PFSK-1 (cell line): ENCODE measurements at regions not wholly inside any gene's neighbourhood (a gene's known extent, or its start where the extent isn't known, plus 50 kb on each side); places are given as distances from the start of the nearest gene placed in this dataset.

ENCODE experiments used
- FOXP2 ChIP-seq: optimal IDR thresholded peaks from 2 replicates; pipeline ENCODE3; 2011; ENCODE audit warnings: borderline replicate concordance, control low read depth, inconsistent platforms; ENCODE audit not compliant: insufficient read depth; ENCODE audit errors: extremely low read length, extremely low read depth
- POLR2AphosphoS5 ChIP-seq: IDR thresholded peaks from 2 replicates; pipeline ENCODE4 v1.6.1; 2012; ENCODE audit warnings: low read depth, mild to moderate bottlenecking, control low read depth, low read length, moderate library complexity
- REST ChIP-seq, 2 experiments: IDR thresholded peaks; 2 replicates each; pipeline versions ENCODE4 v1.6.1 to v1.8.0; 2011 to 2012; ENCODE audit warnings: low read depth in 2 of 2, low read length in 2 of 2, control low read depth in 1 of 2, inconsistent platforms in 1 of 2, mild to moderate bottlenecking in 1 of 2, moderate library complexity in 1 of 2; ENCODE audit not compliant: insufficient read depth in 1 of 2
- SIN3A ChIP-seq: IDR thresholded peaks from 2 replicates; pipeline ENCODE4 v1.6.1; 2012; ENCODE audit warnings: mild to moderate bottlenecking, low read length, moderate library complexity, borderline replicate concordance; ENCODE audit not compliant: insufficient read depth
- TAF1 ChIP-seq: IDR thresholded peaks from 2 replicates; pipeline ENCODE4 v1.6.1; 2012; ENCODE audit warnings: low read length, control low read depth, borderline replicate concordance; ENCODE audit not compliant: insufficient read depth

DNA sequence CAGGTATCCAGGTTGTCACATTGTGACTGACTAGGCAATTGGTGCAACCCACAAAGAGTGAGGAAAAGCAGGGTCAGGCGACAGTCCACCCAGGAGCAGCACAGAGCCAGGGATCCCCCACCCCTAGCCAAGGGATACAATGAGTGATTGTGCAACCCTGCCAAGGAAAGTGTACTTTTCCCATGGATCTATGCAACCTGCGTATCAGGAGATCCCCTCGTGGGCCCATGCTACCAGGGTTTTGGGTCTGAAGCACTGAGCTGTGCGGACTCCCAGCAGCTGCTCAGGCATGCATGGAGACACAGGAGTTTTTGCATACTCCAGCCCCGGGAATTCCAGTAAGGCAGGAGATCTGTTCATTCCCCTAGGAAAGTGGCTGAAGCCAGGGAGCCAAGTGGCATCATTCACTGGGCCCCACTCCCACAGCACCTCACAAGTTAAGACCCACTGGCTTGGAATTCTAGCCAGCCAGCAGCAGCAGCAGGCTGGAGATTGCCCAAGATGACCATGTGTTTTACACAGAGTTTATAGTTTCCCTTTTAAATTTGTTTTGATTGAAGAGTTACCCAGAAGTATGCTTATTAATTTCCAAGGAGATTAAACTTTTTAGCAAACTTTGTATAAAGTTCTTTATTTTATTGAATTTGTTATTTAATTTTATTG lies 136.0 kb downstream of the LTN1 start:
- TF ChIP-seq POLR2AphosphoS5 (no peak), FOXP2 (no peak), REST (IDR thresholded peaks at IDR 0.05; ENCODE audit: insufficient read depth in 1 of 2, low read depth in 2 of 2, low read length in 2 of 2) (no peak), SIN3A (no peak), TAF1 (no peak)

GRCh38 chr21:28852706-28853105 lies 140.0 kb downstream of the LTN1 start:
- no peak for TF ChIP-seq POLR2AphosphoS5
- no peak for TF ChIP-seq FOXP2
- TF ChIP-seq SIN3A: no peak
- no peak for TF ChIP-seq REST (IDR thresholded peaks at IDR 0.05; ENCODE audit: insufficient read depth in 1 of 2, low read depth in 2 of 2, low read length in 2 of 2)
- TF ChIP-seq TAF1: no peak

- no peak for TF ChIP-seq TAF1
- TF ChIP-seq FOXP2: no peak
- TF ChIP-seq POLR2AphosphoS5: no peak
- no peak for TF ChIP-seq SIN3A
- TF ChIP-seq REST (IDR thresholded peaks at IDR 0.05; ENCODE audit: insufficient read depth in 1 of 2, low read depth in 2 of 2, low read length in 2 of 2): no peak
Observed at GRCh38 chr21:28851645-28852044, 141.0 kb downstream of the LTN1 start.

- TF ChIP-seq POLR2AphosphoS5 (no peak), TAF1 (no peak), REST (IDR thresholded peaks at IDR 0.05; ENCODE audit: insufficient read depth in 1 of 2, low read depth in 2 of 2, low read length in 2 of 2) (no peak), FOXP2 (no peak), SIN3A (no peak)
Observed at GRCh38 chr21:28834335-28835238, 158.1 kb downstream of the LTN1 start.

DNA sequence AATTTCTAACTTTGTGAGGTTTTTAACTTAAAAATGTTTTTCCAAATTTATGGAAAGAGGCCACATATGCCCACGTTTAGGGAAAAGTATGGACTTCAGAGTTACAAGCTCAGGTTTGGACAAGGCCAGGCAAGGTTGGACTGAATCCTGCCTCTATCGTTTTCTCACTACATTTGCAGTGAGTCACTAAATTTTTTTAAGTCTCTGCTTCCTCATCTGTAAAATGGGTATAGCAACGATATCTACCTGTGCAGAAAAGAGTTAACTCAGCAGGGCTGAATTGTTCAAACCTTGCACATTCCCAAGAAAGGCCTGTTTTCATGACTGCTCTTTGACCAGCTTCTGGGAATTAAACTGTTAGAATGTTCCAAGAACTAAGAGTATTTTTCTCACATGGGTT lies 159.1 kb downstream of the LTN1 start:
- TF ChIP-seq SIN3A: no peak
- TF ChIP-seq FOXP2: no peak
- no peak for TF ChIP-seq REST (IDR thresholded peaks at IDR 0.05; ENCODE audit: insufficient read depth in 1 of 2, low read depth in 2 of 2, low read length in 2 of 2)
- no peak for TF ChIP-seq POLR2AphosphoS5
- no peak for TF ChIP-seq TAF1
